Tibial artery (tissue), 4 donors: ENCODE measurements at regions not wholly inside any gene's neighbourhood (a gene's known extent, or its start where the extent isn't known, plus 50 kb on each side); places are given as distances from the start of the nearest gene placed in this dataset.

Experiments
- DNase-seq, 2 donors: peaks; one replicate each; pipeline ENCODE4 v3.0.0-alpha.2; 2019
- H3K27ac ChIP-seq, 2 donors: fragments of 200-600 bp; sonication (generic) in 1 of 2; 1 replicate in 1 of 2; 2 replicates in 1 of 2; pipeline ENCODE4 v1.5.1; 2018 to 2019; ENCODE audit warnings: mild to moderate bottlenecking in 1 of 2
- H3K27me3 ChIP-seq, 2 donors: fragments of 200-600 bp; sonication (generic) in 1 of 2; one replicate each; pipeline versions ENCODE4 v1.5.1 to v1.6.0; 2016 to 2019
- H3K36me3 ChIP-seq, 3 donors: fragments of 200-600 bp; sonication (generic) in 2 of 3; one replicate each; pipeline ENCODE4 v1.5.1; 2016 to 2019; ENCODE audit warnings: mild to moderate bottlenecking in 2 of 3
- H3K4me1 ChIP-seq, 4 donors: fragments of 200-600 bp; sonication (generic) in 2 of 4; 1 replicate in 3 of 4; 2 replicates in 1 of 4; pipeline ENCODE4 v1.5.1; 2016 to 2019
- H3K4me3 ChIP-seq, 2 donors: fragments of 200-600 bp; sonication (generic) in 1 of 2; 1 replicate in 1 of 2; 2 replicates in 1 of 2; pipeline ENCODE4 v1.5.1; 2018 to 2019; ENCODE audit warnings: mild to moderate bottlenecking in 2 of 2
- H3K9me3 ChIP-seq, 3 donors: fragments of 200-600 bp; sonication (generic) in 1 of 3; one replicate each; pipeline ENCODE4 v1.5.1; 2016 to 2019
- CTCF ChIP-seq, 2 experiments: fragments of 200-600 bp in 1 of 2; fragments of 450-650 bp in 1 of 2; IDR thresholded peaks; one replicate each; pipeline ENCODE4 v1.5.1; 2017 to 2019; ENCODE audit warnings: antibody characterized with exemption in 2 of 2, mild to moderate bottlenecking in 1 of 2, moderate library complexity in 1 of 2
- intact Hi-C: fragments of 100-400 bp; cut with DNase I; formaldehyde crosslinking; loops from one replicate; pipeline ENCODE4 v1.15.0; 2023; ENCODE audit warnings: low total_unique reads

- no peak overlapping the region for H3K27ac ChIP-seq
- peak in 1 of 2 donors; percentile 30 for DNase-seq
- no peaks in the 10 kb centered on the region for H3K9me3 ChIP-seq
- no peak for TF ChIP-seq CTCF (IDR thresholded peaks at IDR 0.05)
- no peaks in the 10 kb centered on the region for H3K27me3 ChIP-seq
- H3K4me1 ChIP-seq: no peaks in the 10 kb centered on the region
- H3K36me3 ChIP-seq: no peaks in the 10 kb centered on the region
- H3K4me3 ChIP-seq: no peak overlapping the region
- intact Hi-C loops: no loop called here
These were observed 406.3 kb downstream of the SLC6A15 start for GRCh38 chr12:84506282-84506681.

GRCh38 chr12:84502907-84503787 is 409.5 kb downstream of the SLC6A15 start:
- Histone ChIP-seq H3K27ac (no peak overlapping the region), H3K4me1 (no peaks in the 10 kb centered on the region), H3K9me3 (no peaks in the 10 kb centered on the region), H3K4me3 (no peak overlapping the region), H3K27me3 (no peaks in the 10 kb centered on the region), H3K36me3 (no peaks in the 10 kb centered on the region)
- peak in 1 of 2 donors; percentile 40 for DNase-seq
- TF ChIP-seq CTCF (IDR thresholded peaks at IDR 0.05): peak in 1 of 2 experiments; percentile 21
- intact Hi-C loops: no loop called here

- Histone ChIP-seq H3K27me3 (no peaks in the 10 kb centered on the region), H3K9me3 (no peaks in the 10 kb centered on the region), H3K4me1 (no peaks in the 10 kb centered on the region), H3K27ac (no peak overlapping the region), H3K4me3 (no peak overlapping the region), H3K36me3 (no peaks in the 10 kb centered on the region)
- TF ChIP-seq CTCF (IDR thresholded peaks at IDR 0.05): no peak
- intact Hi-C loops: no loop called here
- no peak for DNase-seq
These were observed 410.3 kb downstream of the SLC6A15 start for GRCh38 chr12:84502180-84502860.

- H3K27me3 ChIP-seq: no peaks in the 10 kb centered on the region
- no peak overlapping the region for H3K4me3 ChIP-seq
- no peak for DNase-seq
- intact Hi-C loops: no loop called here
- TF ChIP-seq CTCF (IDR thresholded peaks at IDR 0.05): no peak
- H3K9me3 ChIP-seq: no peaks in the 10 kb centered on the region
- no peak overlapping the region for H3K27ac ChIP-seq
- H3K36me3 ChIP-seq: no peaks in the 10 kb centered on the region
- no peaks in the 10 kb centered on the region for H3K4me1 ChIP-seq
These were observed 414.8 kb downstream of the SLC6A15 start for GRCh38 chr12:84497819-84498218.

DNA sequence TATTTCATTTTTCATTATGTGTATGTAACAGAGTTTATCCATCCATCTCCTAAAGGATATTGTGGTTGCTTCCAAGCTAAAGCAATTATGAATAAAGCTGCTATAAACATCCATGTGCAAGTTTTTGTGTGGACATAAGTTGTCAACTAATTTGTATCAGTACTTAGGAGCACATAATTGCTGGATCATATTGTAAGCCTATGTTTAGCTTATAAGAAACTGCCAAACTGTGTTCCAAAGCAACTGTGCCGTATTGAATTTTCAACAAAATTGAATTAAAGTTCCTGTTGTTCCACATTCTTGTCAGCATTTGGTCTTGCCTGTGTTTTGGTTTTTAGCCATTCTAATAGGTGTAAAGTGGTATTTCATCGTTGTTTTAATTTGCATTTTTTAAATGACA is 416.9 kb downstream of the SLC6A15 start:
- Histone ChIP-seq H3K27me3 (no peaks in the 10 kb centered on the region), H3K4me3 (no peak overlapping the region), H3K4me1 (no peaks in the 10 kb centered on the region), H3K36me3 (no peaks in the 10 kb centered on the region), H3K27ac (no peak overlapping the region), H3K9me3 (no peaks in the 10 kb centered on the region)
- intact Hi-C loops: no loop called here
- TF ChIP-seq CTCF (IDR thresholded peaks at IDR 0.05): no peak
- no peak for DNase-seq
